Thymus (tissue), 11 donors: ENCODE measurements at regions not wholly inside any gene's neighbourhood (a gene's known extent, or its start where the extent isn't known, plus 50 kb on each side); places are given as distances from the start of the nearest gene placed in this dataset.

Experiments used
- DNase-seq, 9 donors: peaks; one replicate each; pipeline ENCODE4 v3.0.0-alpha.2; 2013; ENCODE audit warnings: low spot score in 9 of 9, low read depth in 6 of 9, missing footprints in 1 of 9
- H3K27ac ChIP-seq, 2 donors: one replicate each; pipeline ENCODE4 v1.5.1; 2013; ENCODE audit warnings: control low read depth in 1 of 2, low read depth in 1 of 2, low read length in 1 of 2, mild to moderate bottlenecking in 1 of 2, moderate library complexity in 1 of 2
- H3K27me3 ChIP-seq, 2 donors: one replicate each; pipeline ENCODE4 v1.5.1; 2013; ENCODE audit warnings: low read length in 1 of 2; ENCODE audit not compliant: control insufficient read depth in 2 of 2, insufficient read depth in 1 of 2
- H3K36me3 ChIP-seq, 2 donors: one replicate each; pipeline ENCODE4 v1.5.1; 2013; ENCODE audit warnings: low read length in 1 of 2, mild to moderate bottlenecking in 1 of 2, moderate library complexity in 1 of 2; ENCODE audit not compliant: control insufficient read depth in 2 of 2, insufficient read depth in 2 of 2
- H3K4me1 ChIP-seq, 2 donors: one replicate each; pipeline ENCODE4 v1.5.1; 2013; ENCODE audit warnings: low read length in 2 of 2; ENCODE audit not compliant: control insufficient read depth in 2 of 2, insufficient read depth in 2 of 2
- H3K4me3 ChIP-seq, 2 donors: one replicate each; pipeline ENCODE4 v1.5.1; 2013; ENCODE audit warnings: low read length in 2 of 2, control low read depth in 1 of 2, mild to moderate bottlenecking in 1 of 2
- H3K9me3 ChIP-seq, 2 donors: one replicate each; pipeline ENCODE4 v1.5.1; 2013; ENCODE audit warnings: low read length in 1 of 2, mild to moderate bottlenecking in 1 of 2; ENCODE audit not compliant: control insufficient read depth in 2 of 2, insufficient read depth in 1 of 2
- WGBS: extraction: QIAGEN DNeasy Blood & Tissue Kit; methylation state at CpG from one replicate; pipeline ENCODE4 v1.1.7; 2013; 5-methylcytosine and 5-hydroxymethylcytosine counted together
- donor health status: healthy.

GRCh38 chr2:830419-831224, 120.0 kb upstream of the SNTG2 start:
- no peak for DNase-seq
- 87% methylated on average over 10 of the region's 10 CpGs for WGBS
- Histone ChIP-seq H3K9me3 (no peaks in the 10 kb centered on the region), H3K4me3 (no peak overlapping the region), H3K27ac (no peak overlapping the region), H3K27me3 (no peaks in the 10 kb centered on the region), H3K4me1 (no peaks in the 10 kb centered on the region), H3K36me3 (no peaks in the 10 kb centered on the region)

DNA sequence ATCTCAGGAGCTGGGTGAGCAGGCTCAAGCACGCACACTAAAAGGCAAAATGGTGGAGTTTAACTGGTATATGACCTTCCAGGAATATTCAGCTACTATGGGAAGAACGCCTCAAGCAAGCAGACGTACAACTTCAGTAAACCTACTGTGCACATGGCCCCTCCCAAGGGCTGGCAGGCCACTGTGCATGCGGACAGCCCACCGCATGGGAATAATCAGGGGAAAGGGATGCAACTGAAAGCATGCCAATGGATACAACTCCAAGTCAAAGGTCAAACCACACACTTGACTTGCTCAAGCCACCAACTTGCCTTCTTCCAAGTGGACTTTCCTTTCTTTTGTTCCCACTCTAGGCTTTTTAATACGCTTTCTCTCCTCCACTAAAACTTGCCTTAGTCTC, 121.6 kb upstream of the SNTG2 start:
- WGBS = 86% methylated on average over 6 of the region's 6 CpGs
- DNase-seq = no peak
- no peak overlapping the region for H3K4me3 ChIP-seq
- no peaks in the 10 kb centered on the region for H3K9me3 ChIP-seq
- no peaks in the 10 kb centered on the region for H3K36me3 ChIP-seq
- no peaks in the 10 kb centered on the region for H3K27me3 ChIP-seq
- H3K27ac ChIP-seq = no peak overlapping the region
- H3K4me1 ChIP-seq = no peaks in the 10 kb centered on the region

DNA sequence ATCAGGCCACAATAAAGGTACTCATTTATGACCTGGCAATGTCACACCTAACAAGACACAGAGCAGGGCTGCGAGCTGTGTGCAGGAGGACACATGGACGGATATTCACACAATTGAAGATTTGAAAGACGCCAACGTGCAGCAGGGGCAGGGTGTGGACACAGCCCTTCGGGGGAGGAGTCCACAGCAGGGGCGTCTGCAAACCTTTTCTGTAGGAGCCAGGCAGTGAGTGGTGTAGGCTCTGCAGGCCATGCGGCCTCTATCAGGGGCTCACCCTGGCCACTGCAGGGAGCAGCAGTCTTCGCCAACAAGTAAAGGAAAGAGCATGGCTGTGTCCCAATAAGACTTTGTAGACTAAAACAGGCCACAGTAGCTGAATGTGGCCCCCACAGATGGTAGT, 125.7 kb upstream of the SNTG2 start:
- Histone ChIP-seq H3K27ac (no peak overlapping the region), H3K36me3 (no peaks in the 10 kb centered on the region), H3K4me1 (no peaks in the 10 kb centered on the region), H3K9me3 (no peaks in the 10 kb centered on the region), H3K27me3 (no peaks in the 10 kb centered on the region), H3K4me3 (no peak overlapping the region)
- no peak for DNase-seq
- WGBS = 82% methylated on average over 8 of the region's 8 CpGs

- no peaks in the 10 kb centered on the region for H3K36me3 ChIP-seq
- no peaks in the 10 kb centered on the region for H3K4me1 ChIP-seq
- H3K27me3 ChIP-seq = no peaks in the 10 kb centered on the region
- no peak for DNase-seq
- 91% methylated on average over 10 of the region's 10 CpGs for WGBS
- no peak overlapping the region for H3K27ac ChIP-seq
- no peaks in the 10 kb centered on the region for H3K9me3 ChIP-seq
- no peak overlapping the region for H3K4me3 ChIP-seq
Observed at GRCh38 chr2:824524-824923, 126.1 kb upstream of the SNTG2 start.

DNA sequence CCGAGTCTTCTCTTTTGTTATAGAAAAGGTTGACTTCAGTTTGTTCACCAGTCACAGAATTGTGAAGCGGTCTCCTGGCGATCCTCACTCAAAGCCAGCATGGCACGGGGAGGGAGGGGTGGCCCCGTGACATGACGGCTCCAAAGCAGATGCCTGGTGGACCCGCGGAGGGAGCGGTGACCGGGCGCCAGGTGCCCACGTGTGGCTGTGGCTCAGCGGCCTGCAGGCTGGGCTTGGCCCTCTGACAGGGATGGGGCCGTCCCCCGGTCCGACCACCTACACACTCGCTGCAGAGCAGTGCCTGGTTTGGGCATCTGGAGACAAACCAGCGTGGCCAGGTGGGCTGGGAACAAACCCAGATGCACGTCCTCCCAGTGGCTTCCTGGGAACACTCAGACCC, 129.1 kb upstream of the SNTG2 start:
- Histone ChIP-seq H3K4me1 (no peaks in the 10 kb centered on the region), H3K27ac (no peak overlapping the region), H3K36me3 (no peaks in the 10 kb centered on the region), H3K27me3 (no peaks in the 10 kb centered on the region), H3K4me3 (no peak overlapping the region), H3K9me3 (peaks cover 0 to 3% of the 10 kb centered on the region in 2 donors)
- DNase-seq = no peak
- 90% methylated on average over 19 of the region's 19 CpGs for WGBS

DNA sequence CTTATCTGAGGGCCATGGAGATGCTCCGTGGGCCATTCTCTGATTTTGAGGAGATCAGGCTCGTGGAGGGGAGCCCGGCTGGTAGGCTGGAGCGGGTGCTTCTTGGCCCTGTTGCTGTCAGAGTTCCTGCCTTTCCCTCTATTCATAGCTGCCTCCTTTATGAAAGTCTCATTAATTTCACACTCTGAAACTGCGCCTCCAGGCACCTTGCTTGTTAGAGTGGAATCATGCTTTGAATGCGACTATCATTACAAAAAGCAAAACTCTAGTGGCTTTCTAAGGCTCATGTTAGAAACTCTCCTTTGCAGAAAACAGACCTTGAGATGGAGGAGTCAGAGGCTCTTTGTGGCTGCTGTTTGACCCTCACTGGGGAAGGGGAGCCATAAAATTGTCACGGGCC, 131.0 kb upstream of the SNTG2 start:
- Histone ChIP-seq H3K36me3 (no peaks in the 10 kb centered on the region), H3K9me3 (peaks cover 0 to 3% of the 10 kb centered on the region in 2 donors), H3K27me3 (no peaks in the 10 kb centered on the region), H3K4me3 (no peak overlapping the region), H3K27ac (no peak overlapping the region), H3K4me1 (no peaks in the 10 kb centered on the region)
- WGBS = 97% methylated on average over 7 of the region's 7 CpGs
- no peak for DNase-seq

DNA sequence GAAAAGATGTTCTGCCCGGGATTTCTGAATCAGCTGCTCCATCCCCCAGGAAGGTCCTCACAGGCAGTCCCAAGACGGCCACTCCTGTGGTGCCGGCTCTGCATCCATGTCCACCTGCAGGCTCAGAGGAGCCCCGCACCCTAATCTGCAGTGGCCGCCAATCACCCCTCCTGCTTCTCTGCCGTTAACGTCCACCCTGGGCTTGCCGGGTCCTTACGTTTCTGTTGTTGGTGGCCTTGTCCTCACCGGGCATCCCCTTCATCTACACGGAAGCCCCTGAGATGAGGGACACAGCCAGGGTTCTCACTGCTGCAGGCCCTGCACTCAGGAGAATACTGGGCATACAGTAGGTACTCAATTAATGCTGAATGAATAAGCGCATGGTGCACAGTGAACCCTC, 131.5 kb upstream of the SNTG2 start:
- H3K36me3 ChIP-seq = no peaks in the 10 kb centered on the region
- 96% methylated on average over 12 of the region's 12 CpGs for WGBS
- H3K27me3 ChIP-seq = no peaks in the 10 kb centered on the region
- no peak for DNase-seq
- H3K27ac ChIP-seq = no peak overlapping the region
- H3K9me3 ChIP-seq = peaks cover 0 to 3% of the 10 kb centered on the region in 2 donors
- H3K4me1 ChIP-seq = no peaks in the 10 kb centered on the region
- H3K4me3 ChIP-seq = no peak overlapping the region

GRCh38 chr2:817336-818015, 133.2 kb upstream of the SNTG2 start:
- no peaks in the 10 kb centered on the region for H3K36me3 ChIP-seq
- no peak overlapping the region for H3K27ac ChIP-seq
- peaks cover 0 to 3% of the 10 kb centered on the region in 2 donors for H3K9me3 ChIP-seq
- 84% methylated on average over 6 of the region's 6 CpGs for WGBS
- H3K4me1 ChIP-seq = no peaks in the 10 kb centered on the region
- H3K27me3 ChIP-seq = no peaks in the 10 kb centered on the region
- no peak for DNase-seq
- H3K4me3 ChIP-seq = no peak overlapping the region

GRCh38 chr2:816278-816677, 134.4 kb upstream of the SNTG2 start:
- no peak overlapping the region for H3K27ac ChIP-seq
- 89% methylated on average over 5 of the region's 5 CpGs for WGBS
- peaks cover 0 to 3% of the 10 kb centered on the region in 2 donors for H3K9me3 ChIP-seq
- H3K27me3 ChIP-seq = no peaks in the 10 kb centered on the region
- no peaks in the 10 kb centered on the region for H3K4me1 ChIP-seq
- no peaks in the 10 kb centered on the region for H3K36me3 ChIP-seq
- no peak for DNase-seq
- no peak overlapping the region for H3K4me3 ChIP-seq
